Hepatic stellate cell (primary cell): ENCODE measurements at regions not wholly inside any gene's neighbourhood (a gene's known extent, or its start where the extent isn't known, plus 50 kb on each side); places are given as distances from the start of the nearest gene placed in this dataset.
"Not testable (repeated sequence)": the region's sequence is repeated elsewhere in the genome, so short reads cannot be mapped to it uniquely, and the experiment has no call there.

Experiments used
- DNase-seq: peaks from one replicate; pipeline ENCODE4 v3.0.0; 2011; ENCODE audit warnings: low spot score

GRCh38 chr11:96447208-96448110 is 57.6 kb downstream of the JRKL start:
- no peak for DNase-seq

GRCh38 chr11:96448225-96448624 is 58.4 kb downstream of the JRKL start:
- no peak for DNase-seq

GRCh38 chr11:96456111-96456510 is 66.3 kb downstream of the JRKL start:
- DNase-seq, result no peak

GRCh38 chr11:96459751-96460150 is 69.9 kb downstream of the JRKL start:
- DNase-seq, result no peak

DNA sequence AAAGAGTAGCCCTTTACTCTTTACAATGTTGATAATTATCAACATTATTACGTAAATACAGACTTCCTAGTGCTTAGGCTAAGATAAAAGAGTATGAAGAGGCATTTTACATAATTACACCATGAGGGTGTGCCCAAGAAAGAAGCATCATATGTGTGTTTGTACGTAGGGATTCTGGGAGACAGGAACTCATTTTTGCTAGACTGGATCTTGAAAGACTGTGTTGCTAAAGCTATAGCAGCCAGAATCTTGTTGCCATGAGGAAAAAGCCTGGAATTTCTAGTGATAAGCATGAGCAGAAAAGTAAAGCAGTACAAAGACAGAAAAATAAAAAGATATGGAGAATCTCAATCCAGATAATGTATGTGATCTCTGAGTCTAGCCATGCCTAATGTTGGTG is 72.1 kb downstream of the JRKL start:
- DNase-seq, result no peak

GRCh38 chr11:96464700-96465307 is 75.0 kb downstream of the JRKL start:
- DNase-seq, result peak; percentile 68

DNA sequence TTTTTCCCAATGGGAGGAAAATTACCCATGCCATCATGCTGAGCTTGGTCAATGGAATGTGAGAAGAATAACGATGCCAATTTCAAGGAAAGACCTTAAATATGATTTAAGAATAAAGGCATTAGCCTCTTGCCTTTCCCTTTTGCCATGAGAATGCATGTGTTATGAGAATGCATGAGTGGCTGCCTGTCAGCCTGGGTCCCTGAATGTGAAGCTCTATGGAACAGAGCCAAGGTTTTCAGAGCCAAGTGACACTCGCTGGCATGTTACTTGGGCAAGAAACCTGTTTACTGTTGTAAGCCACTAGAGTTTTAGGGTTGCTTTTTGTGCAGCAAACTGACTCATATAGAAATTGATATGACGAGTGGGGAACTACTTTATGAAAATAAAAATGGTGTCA is 75.7 kb downstream of the JRKL start:
- no peak for DNase-seq

- no peak for DNase-seq
Measured at GRCh38 chr11:96466607-96467006, 76.8 kb downstream of the JRKL start.

DNA sequence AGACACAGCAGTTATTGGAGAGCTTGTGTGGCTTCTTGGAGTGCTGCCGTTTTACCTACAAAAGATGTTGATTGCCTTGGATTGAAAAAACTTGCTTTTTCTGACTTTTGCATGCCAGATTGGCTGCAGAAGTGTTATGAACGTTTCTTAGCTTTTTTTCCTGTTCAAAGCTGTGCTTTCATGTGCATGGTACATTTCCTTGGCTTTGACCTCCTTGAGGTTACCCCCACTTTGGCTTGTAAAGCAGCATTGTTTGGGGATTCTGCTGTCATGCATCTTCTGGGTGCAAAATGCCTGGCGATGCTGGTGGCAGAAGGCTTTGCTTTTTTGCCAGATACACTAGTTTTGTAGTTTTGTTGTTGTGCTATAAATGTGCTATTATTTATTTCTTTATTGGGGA is 80.0 kb downstream of the JRKL start:
- DNase-seq, result no peak

- peak; percentile 4 for DNase-seq
Measured at GRCh38 chr11:96470521-96470920, 80.7 kb downstream of the JRKL start.

DNA sequence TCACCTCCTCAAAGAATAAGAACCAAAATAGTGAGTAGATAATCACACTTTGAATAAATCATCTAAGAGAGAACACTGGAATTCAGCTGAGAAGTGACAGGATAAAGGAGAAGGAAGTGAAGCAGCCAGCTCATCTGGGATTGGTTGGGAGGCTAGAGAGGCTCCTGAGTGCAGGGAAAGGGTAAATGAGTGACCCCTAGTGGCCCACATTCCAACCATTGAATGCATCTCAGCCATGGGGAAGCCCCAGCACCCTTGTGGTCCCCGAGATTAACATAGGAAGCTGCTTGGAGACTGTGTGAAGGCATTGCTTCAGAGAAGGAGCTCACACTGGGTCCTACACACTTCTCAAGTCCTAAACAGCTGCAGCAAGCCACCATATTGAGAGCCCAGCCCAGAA is 82.3 kb downstream of the JRKL start:
- no peak for DNase-seq

GRCh38 chr11:96474263-96474662 is 84.5 kb downstream of the JRKL start:
- no peak for DNase-seq

GRCh38 chr11:96481204-96481603 is 91.4 kb downstream of the JRKL start:
- no peak for DNase-seq

- DNase-seq, result no peak
Measured at GRCh38 chr11:96481771-96482170, 92.0 kb downstream of the JRKL start.

DNA sequence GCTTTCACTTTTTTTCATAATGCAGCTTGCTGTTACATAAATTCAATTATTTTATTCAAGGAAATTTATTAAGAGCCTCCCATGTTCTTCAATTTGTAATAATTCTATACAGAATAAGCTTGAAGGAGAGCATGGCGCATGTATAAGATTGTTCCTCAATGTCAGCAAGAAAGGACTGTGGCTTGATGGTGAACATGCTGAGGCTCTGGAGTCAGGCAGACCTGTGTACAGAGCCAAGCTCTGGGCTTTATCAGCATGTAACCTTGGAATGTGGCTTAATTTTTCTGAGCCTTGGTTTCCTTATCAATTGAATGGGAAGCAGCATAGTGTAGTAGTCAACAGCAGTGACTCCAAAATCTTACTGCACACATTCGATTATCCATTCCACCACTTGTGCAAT is 92.4 kb downstream of the JRKL start:
- DNase-seq, result no peak

- DNase-seq, result no peak
Measured at GRCh38 chr11:96483374-96483955, 93.7 kb downstream of the JRKL start.

- DNase-seq, result no peak
Measured at GRCh38 chr11:96484361-96484760, 94.5 kb downstream of the JRKL start.

DNA sequence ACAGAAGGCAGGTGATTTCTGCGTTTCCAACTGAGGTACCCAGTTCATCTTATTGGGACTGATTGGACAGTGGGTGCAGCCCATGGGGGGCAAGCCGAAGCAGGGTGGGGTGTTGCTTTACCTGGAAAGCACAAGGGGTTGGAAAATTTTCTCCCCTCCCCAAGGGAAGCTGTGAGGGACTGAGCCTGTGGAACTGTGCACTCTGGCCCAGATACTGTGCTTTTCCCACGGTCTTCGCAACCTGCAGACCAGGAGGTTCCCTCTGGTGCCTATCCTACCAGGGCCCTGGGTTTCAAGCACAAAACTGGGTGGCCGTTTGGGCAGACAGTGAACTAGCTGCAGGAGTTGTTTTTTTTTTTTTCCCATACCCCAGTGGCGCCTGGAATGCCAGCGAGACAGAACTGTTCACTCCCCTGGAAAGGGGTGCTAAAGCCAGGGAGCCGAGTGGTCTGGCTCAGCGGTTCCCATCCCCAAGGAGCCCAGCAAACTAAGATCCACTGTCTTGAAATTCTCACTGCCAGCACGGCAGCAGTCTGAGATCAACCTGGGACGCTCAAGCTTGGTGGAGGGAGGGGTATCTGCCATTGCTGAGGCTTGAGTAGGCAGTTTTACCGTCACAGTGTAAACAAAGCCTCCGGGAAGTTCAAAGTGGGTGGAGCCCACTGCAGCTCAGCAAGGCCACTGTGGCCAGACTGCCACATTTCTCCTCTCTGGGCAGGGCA is 97.2 kb downstream of the JRKL start:
- DNase-seq, result no peak

- DNase-seq, result not testable (repeated sequence)
Measured at GRCh38 chr11:96488911-96489310, 99.1 kb downstream of the JRKL start.

DNA sequence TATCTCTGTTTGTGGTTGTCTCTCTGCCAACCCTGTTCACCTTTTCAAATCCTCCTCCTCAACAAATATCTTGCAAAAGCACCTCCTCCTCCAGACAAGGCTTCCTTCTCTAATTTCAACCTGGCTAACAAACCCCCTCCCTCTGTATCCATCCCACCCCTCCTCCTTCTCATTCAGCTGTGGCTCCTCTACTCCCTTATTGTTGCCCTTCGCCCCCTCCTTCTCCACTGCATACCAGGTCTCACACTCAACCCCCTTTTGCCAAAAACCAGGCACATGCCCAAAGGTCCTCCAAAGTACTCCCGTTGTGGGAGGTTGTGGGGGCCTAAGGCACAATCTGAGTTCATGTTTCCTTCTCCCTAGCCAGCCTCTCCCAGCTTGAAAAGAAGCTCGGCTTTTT is 110.6 kb downstream of the JRKL start:
- DNase-seq, result no peak

- DNase-seq, result no peak
Measured at GRCh38 chr11:96506041-96506440, 116.2 kb downstream of the JRKL start.

DNA sequence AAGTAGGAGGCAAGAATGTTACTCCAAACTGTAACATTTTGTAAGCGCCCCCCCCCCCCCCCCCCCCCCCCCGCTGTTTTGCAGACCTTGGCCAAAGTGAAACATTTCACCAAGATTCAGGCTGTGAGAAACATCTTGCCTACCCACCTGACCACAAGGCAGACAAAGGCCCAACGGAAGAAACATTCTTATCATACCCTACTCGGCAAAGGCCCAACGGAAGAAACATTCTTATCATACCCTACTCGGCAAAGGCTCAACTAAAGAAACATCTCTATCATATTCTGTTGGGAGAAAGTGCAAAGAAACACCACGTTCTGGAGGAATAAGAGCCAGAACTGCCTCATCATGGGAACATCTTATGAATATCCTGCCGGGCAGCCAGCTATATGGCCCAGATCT is 117.1 kb downstream of the JRKL start:
- DNase-seq, result no peak

DNA sequence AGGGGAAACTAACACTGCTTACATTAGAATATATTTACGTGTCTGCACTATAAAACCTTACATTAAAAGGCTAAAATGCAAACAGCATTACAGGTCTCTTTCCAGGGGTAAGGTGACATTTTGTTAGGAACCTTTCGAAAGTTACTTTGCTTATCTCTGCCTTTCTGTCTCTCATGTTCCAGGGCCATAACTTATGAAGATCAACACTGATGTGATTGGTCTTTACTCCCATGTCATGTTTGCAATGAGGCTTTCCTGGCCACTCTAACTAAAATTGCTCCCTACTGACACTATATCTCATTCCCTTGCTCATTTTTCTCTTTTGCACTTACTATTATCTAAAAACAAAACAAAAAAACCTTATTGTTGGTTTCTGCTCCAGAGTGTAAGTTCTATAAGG is 119.0 kb downstream of the JRKL start:
- DNase-seq, result no peak
